H1 (cell line): ENCODE measurements at regions not wholly inside any gene's neighbourhood (a gene's known extent, or its start where the extent isn't known, plus 50 kb on each side); places are given as distances from the start of the nearest gene placed in this dataset.

ENCODE experiments used
- CTCF ChIA-PET: fragments of 300-600 bp; sonication (Branson Sonifier 250); formaldehyde crosslinking; loops from one replicate; lab custom pipeline; 2021; ENCODE audit not compliant: partially characterized antibody; lab: Charles Lee
- POLR2A ChIA-PET: fragments of 300-600 bp; sonication (Branson Sonifier 250); formaldehyde crosslinking; loops from one replicate; lab custom pipeline; 2021; ENCODE audit warnings: inconsistent platforms; ENCODE audit not compliant: partially characterized antibody; lab: Charles Lee
- DNase-seq, 2 experiments: peaks; one replicate each; pipeline versions ENCODE4 v3.0.0 to v3.0.0-alpha.2; 2010 to 2022; ENCODE audit warnings: low spot score in 2 of 2, low read depth in 1 of 2, mixed read lengths in 1 of 2
- FAIRE-seq: peaks from 2 replicates; lab custom pipeline; 2011; peaks lifted over from hg19 to GRCh38; lab: Jason Lieb, UNC
- H2AFZ ChIP-seq: 2 replicates; pipeline ENCODE4 v1.8.1; 2012; ENCODE audit warnings: low read length, inconsistent platforms
- H2AK5ac ChIP-seq: 2 replicates; pipeline ENCODE4 v1.6.1; 2013; ENCODE audit warnings: low read depth, low read length
- H2BK120ac ChIP-seq: replicated peaks from 2 replicates; pipeline ENCODE3; 2013; ENCODE audit warnings: low read depth, low read length, inconsistent platforms
- H2BK12ac ChIP-seq: 2 replicates; pipeline ENCODE4 v1.6.1; 2013; ENCODE audit warnings: low read depth, low read length
- H2BK15ac ChIP-seq: 2 replicates; pipeline ENCODE4 v1.6.1; 2013; ENCODE audit warnings: low read length
- H2BK20ac ChIP-seq: 2 replicates; pipeline ENCODE4 v1.6.1; 2013; ENCODE audit warnings: low read length
- H2BK5ac ChIP-seq: 2 replicates; pipeline ENCODE4 v1.6.1; 2013; ENCODE audit warnings: low read depth, low read length
- H3K14ac ChIP-seq: 2 replicates; pipeline ENCODE4 v1.6.1; 2013; ENCODE audit warnings: inconsistent platforms; ENCODE audit not compliant: insufficient read length
- H3K18ac ChIP-seq: 2 replicates; pipeline ENCODE4 v1.6.1; 2013; ENCODE audit warnings: low read length; ENCODE audit errors: extremely low read depth
- H3K23ac ChIP-seq: 2 replicates; pipeline ENCODE4 v1.6.1; 2013; ENCODE audit warnings: inconsistent platforms; ENCODE audit not compliant: insufficient read length
- H3K23me2 ChIP-seq: 2 replicates; pipeline ENCODE4 v1.6.1; 2013; ENCODE audit warnings: low read depth, low read length
- H3K27ac ChIP-seq: 2 replicates; pipeline ENCODE4 v1.6.1; 2011; ENCODE audit warnings: low read depth, low read length, inconsistent platforms
- H3K27me3 ChIP-seq, 4 experiments: replicated peaks in 1 of 4; 1 replicate in 1 of 4; 2 replicates in 3 of 4; pipeline versions ENCODE4 v1.6.1 to v1.8.1; 2011 to 2013; ENCODE audit warnings: low read length in 3 of 4, mild to moderate bottlenecking in 3 of 4, inconsistent platforms in 2 of 4, mixed read lengths in 2 of 4, moderate library complexity in 1 of 4; ENCODE audit not compliant: control insufficient read depth in 3 of 4, insufficient read depth in 3 of 4; ENCODE audit errors: extremely low read depth in 1 of 4
- H3K36me3 ChIP-seq, 4 experiments: 2 replicates each; pipeline versions ENCODE4 v1.6.1 to v1.8.1; 2011 to 2013; ENCODE audit warnings: mild to moderate bottlenecking in 4 of 4, low read length in 3 of 4, moderate library complexity in 2 of 4, control low read depth in 1 of 4, inconsistent platforms in 1 of 4; ENCODE audit not compliant: insufficient read depth in 4 of 4, control insufficient read depth in 2 of 4
- H3K4ac ChIP-seq: replicated peaks from 2 replicates; pipeline ENCODE3; 2013; ENCODE audit warnings: low read length, low read depth, mixed read lengths, inconsistent platforms; ENCODE audit not compliant: insufficient read length
- H3K4me1 ChIP-seq, 4 experiments: replicated peaks in 1 of 4; 1 replicate in 1 of 4; 2 replicates in 3 of 4; pipeline versions ENCODE4 v1.6.1 to v1.8.1; 2011 to 2013; ENCODE audit warnings: low read length in 3 of 4, inconsistent platforms in 2 of 4, mixed read lengths in 1 of 4; ENCODE audit not compliant: insufficient read depth in 4 of 4, control insufficient read depth in 3 of 4
- H3K4me2 ChIP-seq, 2 experiments: 2 replicates each; pipeline versions ENCODE4 v1.6.1 to v1.8.1; 2011 to 2013; ENCODE audit warnings: low read depth in 2 of 2, low read length in 2 of 2, control low read depth in 1 of 2, inconsistent platforms in 1 of 2, mild to moderate bottlenecking in 1 of 2; ENCODE audit not compliant: insufficient read depth in 1 of 2
- H3K4me3 ChIP-seq, 4 experiments: fragments of 200-600, 300-600 bp in 1 of 4; sonication (generic), shearing (Covaris generic), sonication (Bioruptor Twin) in 1 of 4; 2 replicates each; pipeline versions ENCODE4 v1.5.1 to v1.8.1; 2011 to 2016; ENCODE audit warnings: low read length in 4 of 4, low read depth in 3 of 4, control low read depth in 2 of 4, inconsistent platforms in 2 of 4, mild to moderate bottlenecking in 2 of 4, mixed read lengths in 1 of 4, moderate library complexity in 1 of 4; ENCODE audit not compliant: insufficient read depth in 2 of 4; ENCODE audit errors: extremely low read depth in 1 of 4
- H3K56ac ChIP-seq: replicated peaks from 2 replicates; pipeline ENCODE3; 2013; ENCODE audit warnings: low read depth, mild to moderate bottlenecking, mixed read lengths, low read length, inconsistent platforms; ENCODE audit not compliant: insufficient read length
- H3K79me1 ChIP-seq: 2 replicates; pipeline ENCODE4 v1.6.1; 2013; ENCODE audit warnings: low read depth, low read length, control low read depth
- H3K79me2 ChIP-seq, 2 experiments: 2 replicates each; pipeline versions ENCODE4 v1.6.1 to v1.8.1; 2012 to 2013; ENCODE audit warnings: low read length in 2 of 2, mild to moderate bottlenecking in 2 of 2, inconsistent platforms in 1 of 2; ENCODE audit not compliant: insufficient read depth in 2 of 2, control insufficient read depth in 1 of 2
- H3K9ac ChIP-seq, 4 experiments: replicated peaks in 1 of 4; 1 replicate in 1 of 4; 2 replicates in 3 of 4; pipeline versions ENCODE4 v1.6.1 to v1.8.1; 2011 to 2013; ENCODE audit warnings: low read depth in 3 of 4, low read length in 3 of 4, control low read depth in 2 of 4, mild to moderate bottlenecking in 2 of 4, moderate library complexity in 2 of 4, inconsistent platforms in 1 of 4; ENCODE audit errors: extremely low read depth in 1 of 4
- H3K9me3 ChIP-seq, 2 experiments: 2 replicates each; pipeline versions ENCODE4 v1.6.1 to v1.8.1; 2012 to 2013; ENCODE audit warnings: mild to moderate bottlenecking in 2 of 2, moderate library complexity in 2 of 2, control low read depth in 1 of 2, inconsistent platforms in 1 of 2, low read depth in 1 of 2, low read length in 1 of 2, mixed read lengths in 1 of 2; ENCODE audit not compliant: insufficient read depth in 2 of 2
- H4K20me1 ChIP-seq, 2 experiments: replicated peaks in 1 of 2; 2 replicates each; pipeline versions ENCODE3 to v1.8.1; 2011 to 2013; ENCODE audit warnings: inconsistent platforms in 2 of 2, low read length in 2 of 2, mild to moderate bottlenecking in 1 of 2; ENCODE audit not compliant: insufficient read depth in 2 of 2, control insufficient read depth in 1 of 2
- H4K5ac ChIP-seq: 2 replicates; pipeline ENCODE4 v1.6.1; 2013; ENCODE audit warnings: low read length, low read depth, mixed read lengths, inconsistent platforms; ENCODE audit not compliant: insufficient read length
- H4K8ac ChIP-seq: 2 replicates; pipeline ENCODE4 v1.8.0; 2013; ENCODE audit warnings: mild to moderate bottlenecking, moderate library complexity, low read length, inconsistent platforms; ENCODE audit not compliant: insufficient read depth; ENCODE audit errors: extremely low read depth
- H4K91ac ChIP-seq: replicated peaks from 2 replicates; pipeline ENCODE3; 2013; ENCODE audit warnings: low read length, mixed read lengths, inconsistent platforms; ENCODE audit not compliant: insufficient read length
- CHD2 ChIP-seq: IDR thresholded peaks from 2 replicates; pipeline ENCODE4 v1.6.1; 2012; ENCODE audit warnings: low read length, improper control_type of control experiment
- GTF2F1 ChIP-seq: IDR thresholded peaks from 2 replicates; pipeline ENCODE4 v1.6.1; 2012; ENCODE audit warnings: low read depth, low read length, improper control_type of control experiment, borderline replicate concordance
- KDM5A ChIP-seq: fragments of 200-600 bp; IDR thresholded peaks from 2 replicates; pipeline ENCODE4 v1.7.1; 2012; ENCODE audit warnings: mild to moderate bottlenecking, low read length, inconsistent platforms, mixed read lengths
- NANOG ChIP-seq: IDR thresholded peaks from 2 replicates; pipeline ENCODE4 v1.6.1; 2011; ENCODE audit warnings: low read length, low read depth, mild to moderate bottlenecking, inconsistent platforms; ENCODE audit not compliant: insufficient read depth, poor library complexity, severe bottlenecking
- NRF1 ChIP-seq: IDR thresholded peaks from 2 replicates; pipeline ENCODE4 v1.6.1; 2011; ENCODE audit warnings: mild to moderate bottlenecking, low read depth, low read length, improper control_type of control experiment
- RNF2 ChIP-seq: fragments of 200-900, 300-1000 bp; sonication (generic); IDR thresholded peaks from 2 replicates; pipeline ENCODE4 v1.7.1; 2016; ENCODE audit warnings: borderline replicate concordance, low read depth, mild to moderate bottlenecking, antibody characterized with exemption, low read length; ENCODE audit not compliant: poor library complexity, severe bottlenecking; ENCODE audit errors: missing control alignments
- SAP30 ChIP-seq: fragments of 300-600 bp; sonication (generic); IDR thresholded peaks from 2 replicates; pipeline ENCODE4 v1.7.1; 2012; ENCODE audit warnings: low read length, moderate library complexity, mild to moderate bottlenecking, inconsistent platforms; ENCODE audit not compliant: insufficient read depth, insufficient replicate concordance
- TBP ChIP-seq: IDR thresholded peaks from 2 replicates; pipeline ENCODE4 v1.6.1; 2011; ENCODE audit warnings: low read depth, low read length, improper control_type of control experiment
- TCF12 ChIP-seq: IDR thresholded peaks from 2 replicates; pipeline ENCODE4 v1.6.1; 2011; ENCODE audit warnings: low read depth, mild to moderate bottlenecking, low read length
- ZNF274 ChIP-seq: IDR thresholded peaks from 2 replicates; pipeline ENCODE4 v1.7.0; 2012; ENCODE audit warnings: low read length, borderline replicate concordance; ENCODE audit errors: extremely low read depth
- WGBS, 2 experiments: shearing (Covaris generic) in 1 of 2; methylation state at CpG; one replicate each; pipeline versions ENCODE4 v1.1.6 to v1.1.7; 2013 to 2015; ENCODE audit warnings: low lambda C conversion rate in 2 of 2, mixed read lengths in 2 of 2, inconsistent platforms in 1 of 2, low coverage in 1 of 2, missing lambda C conversion rate in 1 of 2; ENCODE audit not compliant: insufficient replicate concordance in 2 of 2, insufficient coverage in 1 of 2, insufficient read length in 1 of 2; ENCODE audit errors: extremely low coverage in 1 of 2, missing lambda C conversion rate in 1 of 2; 5-methylcytosine and 5-hydroxymethylcytosine counted together
- TF ChIP-seq, protein P1 (sequence below): IDR thresholded peaks from 2 replicates; pipeline ENCODE4 v1.6.1; 2011; ENCODE audit warnings: low read length, improper control_type of control experiment

DNA sequence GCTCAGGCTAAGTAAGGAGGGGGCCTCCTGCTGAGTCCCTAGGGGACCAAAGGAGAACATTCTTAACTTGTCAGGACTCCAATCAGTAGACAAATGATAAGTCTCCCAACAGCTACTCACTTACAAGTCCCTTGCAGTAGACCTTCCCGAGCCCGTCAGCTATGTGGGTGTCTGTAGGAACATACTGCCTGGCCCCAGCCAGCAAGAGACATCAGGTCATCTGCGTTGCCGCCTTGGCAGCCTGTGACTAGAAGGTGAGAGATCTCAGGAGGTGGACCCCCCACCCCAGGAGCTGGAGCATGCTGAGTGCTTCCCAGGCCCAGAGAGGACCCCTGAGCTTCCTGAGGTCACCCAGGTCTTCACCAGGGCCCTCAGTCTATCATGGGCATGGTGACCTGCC is 250.5 kb downstream of the C1orf94 start:
- Histone ChIP-seq H2AFZ (no peak overlapping the region), H2BK20ac (no peak overlapping the region), H2BK12ac (no peak overlapping the region), H2AK5ac (no peak overlapping the region), H4K20me1 (no peaks in the 10 kb centered on the region), H3K4me1 (no peaks in the 10 kb centered on the region), H2BK15ac (no peak overlapping the region), H3K36me3 (no peaks in the 10 kb centered on the region), H3K9ac (no peak overlapping the region), H2BK5ac (no peak overlapping the region), H3K4me3 (no peak overlapping the region), H3K27me3 (no peaks in the 10 kb centered on the region), H3K23me2 (no peaks in the 10 kb centered on the region), H3K4ac (no peak overlapping the region), H2BK120ac (no peak overlapping the region), H3K4me2 (no peak overlapping the region), H4K91ac (no peak overlapping the region), H3K23ac (no peak overlapping the region), H3K79me2 (no peaks in the 10 kb centered on the region), H3K14ac (no peak overlapping the region), H3K79me1 (no peaks in the 10 kb centered on the region), H3K27ac (no peak overlapping the region), H4K8ac (no peak overlapping the region), H3K9me3 (no peaks in the 10 kb centered on the region), H4K5ac (no peak overlapping the region), H3K56ac (no peak overlapping the region), H3K18ac (no peak overlapping the region)
- DNase-seq: no peak
- TF ChIP-seq, protein P1, sequence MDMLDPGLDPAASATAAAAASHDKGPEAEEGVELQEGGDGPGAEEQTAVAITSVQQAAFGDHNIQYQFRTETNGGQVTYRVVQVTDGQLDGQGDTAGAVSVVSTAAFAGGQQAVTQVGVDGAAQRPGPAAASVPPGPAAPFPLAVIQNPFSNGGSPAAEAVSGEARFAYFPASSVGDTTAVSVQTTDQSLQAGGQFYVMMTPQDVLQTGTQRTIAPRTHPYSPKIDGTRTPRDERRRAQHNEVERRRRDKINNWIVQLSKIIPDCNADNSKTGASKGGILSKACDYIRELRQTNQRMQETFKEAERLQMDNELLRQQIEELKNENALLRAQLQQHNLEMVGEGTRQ: no peak
- TF ChIP-seq GTF2F1: no peak
- no peak for TF ChIP-seq TBP
- no peak for TF ChIP-seq KDM5A
- no peak for TF ChIP-seq TCF12
- no peak for TF ChIP-seq SAP30
- no peak for TF ChIP-seq ZNF274
- TF ChIP-seq NRF1: no peak
- no peak for TF ChIP-seq RNF2
- TF ChIP-seq NANOG: no peak
- no peak for TF ChIP-seq CHD2
- 90% methylated on average over 4 of the region's 4 CpGs; no CpG with 5 or more reads in 1 of the 2 experiments for WGBS, 2 experiments
- FAIRE-seq: no peak
- ChIA-PET CTCF (interaction anchor here (0.8 to 1.9 kb wide), 3 partner anchors 72 to 315 kb away, joined by 3 to 4 read pairs (median 3); partner anchors contain the start of gene C1orf94), POLR2A (interaction anchor here (1.0 kb wide), 1 partner anchor 11 kb away, joined by 3 read pairs; no protein-coding TSS in a partner anchor)
